ENCODE measurements at regions not wholly inside any gene's neighbourhood (a gene's known extent, or its start where the extent isn't known, plus 50 kb on each side); places are given as distances from the start of the nearest gene placed in this dataset.

DNA sequence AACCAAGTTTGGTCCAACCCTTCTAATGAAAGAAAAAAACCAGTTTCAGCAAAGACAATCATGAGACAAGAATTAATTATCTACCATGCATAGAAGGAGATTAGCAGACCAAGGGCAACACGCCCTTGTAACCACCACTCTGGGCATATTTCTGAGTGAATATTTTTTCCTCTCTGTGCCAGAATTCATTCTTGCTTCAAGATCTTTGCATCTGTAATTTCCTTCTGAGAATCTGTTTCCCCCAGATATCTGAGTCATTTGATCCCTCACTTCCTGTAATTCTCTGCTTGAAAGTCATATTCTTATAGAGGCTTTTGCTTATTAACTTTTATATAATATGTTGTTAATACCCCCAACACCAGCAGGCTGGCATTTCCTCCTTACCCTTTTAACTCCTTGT lies 243.7 kb downstream of the SLC16A7 start:
- no peak for DNase-seq
- Histone ChIP-seq H3K36me3 (no peaks in the 10 kb centered on the region), H3K9me3 (no peaks in the 10 kb centered on the region), H3K27me3 (no peaks in the 10 kb centered on the region), H3K4me1 (peaks cover 0 to 5% (median 0%) of the 10 kb centered on the region in 3 donors), H3K4me3 (no peak overlapping the region), H3K27ac (no peak overlapping the region)
- intact Hi-C loops (cut with DNase I), result no loop called here
- 14 to 45% methylated on average over 1 of the region's 1 CpG for WGBS, 2 donors
- no peak for TF ChIP-seq POLR2A (IDR thresholded peaks at IDR 0.05)
- no peak for TF ChIP-seq CTCF (IDR thresholded peaks at IDR 0.05)

GRCh38 chr12:59843260-59843843 lies 247.5 kb downstream of the SLC16A7 start:
- H3K36me3 ChIP-seq, result no peaks in the 10 kb centered on the region
- no peaks in the 10 kb centered on the region for H3K9me3 ChIP-seq
- intact Hi-C loops (cut with DNase I), result no loop called here
- H3K4me1 ChIP-seq, result peaks cover 0 to 16% (median 0%) of the 10 kb centered on the region in 3 donors
- H3K4me3 ChIP-seq, result no peak overlapping the region
- TF ChIP-seq POLR2A (IDR thresholded peaks at IDR 0.05) (no peak), CTCF (IDR thresholded peaks at IDR 0.05) (no peak)
- 67 to 69% methylated on average over 3 of the region's 3 CpGs for WGBS, 2 donors
- no peak for DNase-seq
- no peaks in the 10 kb centered on the region for H3K27me3 ChIP-seq
- no peak overlapping the region for H3K27ac ChIP-seq

DNA sequence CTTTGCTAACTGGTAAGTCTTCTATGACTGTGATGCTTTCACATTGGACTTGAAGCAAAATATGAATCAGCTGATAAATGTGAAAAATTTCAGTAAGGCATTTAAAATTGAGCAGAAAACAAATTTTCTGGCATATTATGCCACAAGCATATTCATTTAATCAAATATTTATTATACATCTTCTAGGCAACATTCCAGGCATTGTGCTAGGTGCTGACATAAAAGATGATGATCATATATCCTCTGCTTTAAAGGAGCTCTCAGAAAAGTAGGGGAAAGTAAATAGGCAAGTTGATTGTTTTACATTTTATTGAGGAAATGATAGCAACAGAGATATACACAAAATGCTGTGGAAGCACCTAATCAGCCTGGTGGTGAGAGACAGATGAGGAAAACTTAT lies 248.9 kb downstream of the SLC16A7 start:
- DNase-seq, result no peak
- H3K36me3 ChIP-seq, result no peaks in the 10 kb centered on the region
- H3K4me1 ChIP-seq, result peaks cover 0 to 16% (median 0%) of the 10 kb centered on the region in 3 donors
- intact Hi-C loops (cut with DNase I), result no loop called here
- no peaks in the 10 kb centered on the region for H3K9me3 ChIP-seq
- H3K27me3 ChIP-seq, result no peaks in the 10 kb centered on the region
- no peak for TF ChIP-seq CTCF (IDR thresholded peaks at IDR 0.05)
- no peak for TF ChIP-seq POLR2A (IDR thresholded peaks at IDR 0.05)
- H3K4me3 ChIP-seq, result no peak overlapping the region
- H3K27ac ChIP-seq, result no peak overlapping the region

- Histone ChIP-seq H3K9me3 (no peaks in the 10 kb centered on the region), H3K27ac (no peak overlapping the region), H3K27me3 (no peaks in the 10 kb centered on the region), H3K4me1 (peaks cover 0 to 11% (median 0%) of the 10 kb centered on the region in 3 donors), H3K4me3 (no peak overlapping the region), H3K36me3 (no peaks in the 10 kb centered on the region)
- TF ChIP-seq POLR2A (IDR thresholded peaks at IDR 0.05) (no peak), CTCF (IDR thresholded peaks at IDR 0.05) (no peak)
- intact Hi-C loops (cut with DNase I), result no loop called here
- WGBS, 2 donors, result 65 to 100% methylated on average over 1 of the region's 1 CpG
- DNase-seq, result no peak
Measured at GRCh38 chr12:59845293-59845692, 249.5 kb downstream of the SLC16A7 start.

DNA sequence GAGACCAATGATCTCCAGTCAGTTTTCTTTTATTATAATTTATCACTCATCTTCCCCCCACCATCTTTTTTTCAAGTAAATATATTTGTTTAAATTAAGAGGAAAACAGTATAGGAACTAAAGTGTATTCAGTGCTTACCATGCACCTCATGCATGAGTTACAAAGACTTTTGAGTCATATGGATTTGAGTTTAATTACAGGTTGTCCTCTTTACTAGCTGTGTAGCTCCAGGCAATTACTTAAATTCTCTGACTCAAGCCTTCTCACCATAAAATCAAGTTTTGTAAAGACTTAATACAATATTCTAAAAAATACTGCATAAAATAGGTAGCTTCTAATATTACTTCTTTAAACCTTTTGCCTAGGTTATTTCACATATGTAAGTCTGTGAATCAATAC lies 251.3 kb downstream of the SLC16A7 start:
- no peak for DNase-seq
- Histone ChIP-seq H3K4me1 (peaks cover 0 to 10% (median 0%) of the 10 kb centered on the region in 3 donors), H3K9me3 (no peaks in the 10 kb centered on the region), H3K36me3 (no peaks in the 10 kb centered on the region), H3K27me3 (no peaks in the 10 kb centered on the region), H3K4me3 (no peak overlapping the region), H3K27ac (no peak overlapping the region)
- intact Hi-C loops (cut with DNase I), result no loop called here
- TF ChIP-seq CTCF (IDR thresholded peaks at IDR 0.05) (no peak), POLR2A (IDR thresholded peaks at IDR 0.05) (no peak)
